HG03139 (cell line): ENCODE measurements at regions not wholly inside any gene's neighbourhood (a gene's known extent, or its start where the extent isn't known, plus 50 kb on each side); places are given as distances from the start of the nearest gene placed in this dataset.

Experiments used
- ATAC-seq: cut with Tn5 transposase; IDR thresholded peaks from one replicate; pipeline ENCODE4 v1.9.1; 2021; ENCODE audit not compliant: unreplicated experiment

GRCh38 chr9:38315085-38315595, 77.4 kb upstream of the ALDH1B1 start:
- ATAC-seq: no peak

GRCh38 chr9:38313421-38313820, 79.1 kb upstream of the ALDH1B1 start:
- ATAC-seq: no peak

DNA sequence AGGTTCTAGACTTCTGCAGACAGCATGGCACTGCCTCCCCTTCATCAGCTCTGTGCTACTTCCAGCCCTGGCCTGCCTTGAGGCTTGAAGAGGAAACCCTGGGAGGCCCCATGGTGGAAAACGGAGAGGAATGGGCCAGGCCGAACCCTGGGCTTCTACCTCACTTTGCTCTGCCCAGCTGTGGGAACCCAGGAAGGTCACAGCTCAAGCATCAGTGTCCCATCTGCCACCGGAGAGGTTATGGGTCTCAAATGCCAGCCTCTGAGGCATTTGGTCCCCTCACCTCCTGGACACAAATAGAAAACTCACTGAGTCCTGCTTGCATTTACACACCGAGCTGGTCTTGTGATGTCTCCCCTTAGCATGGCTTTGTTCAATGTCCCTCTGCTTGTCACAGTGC, 80.1 kb upstream of the ALDH1B1 start:
- no peak for ATAC-seq

- ATAC-seq: no peak
These were observed 80.9 kb upstream of the ALDH1B1 start for GRCh38 chr9:38311382-38312270.

DNA sequence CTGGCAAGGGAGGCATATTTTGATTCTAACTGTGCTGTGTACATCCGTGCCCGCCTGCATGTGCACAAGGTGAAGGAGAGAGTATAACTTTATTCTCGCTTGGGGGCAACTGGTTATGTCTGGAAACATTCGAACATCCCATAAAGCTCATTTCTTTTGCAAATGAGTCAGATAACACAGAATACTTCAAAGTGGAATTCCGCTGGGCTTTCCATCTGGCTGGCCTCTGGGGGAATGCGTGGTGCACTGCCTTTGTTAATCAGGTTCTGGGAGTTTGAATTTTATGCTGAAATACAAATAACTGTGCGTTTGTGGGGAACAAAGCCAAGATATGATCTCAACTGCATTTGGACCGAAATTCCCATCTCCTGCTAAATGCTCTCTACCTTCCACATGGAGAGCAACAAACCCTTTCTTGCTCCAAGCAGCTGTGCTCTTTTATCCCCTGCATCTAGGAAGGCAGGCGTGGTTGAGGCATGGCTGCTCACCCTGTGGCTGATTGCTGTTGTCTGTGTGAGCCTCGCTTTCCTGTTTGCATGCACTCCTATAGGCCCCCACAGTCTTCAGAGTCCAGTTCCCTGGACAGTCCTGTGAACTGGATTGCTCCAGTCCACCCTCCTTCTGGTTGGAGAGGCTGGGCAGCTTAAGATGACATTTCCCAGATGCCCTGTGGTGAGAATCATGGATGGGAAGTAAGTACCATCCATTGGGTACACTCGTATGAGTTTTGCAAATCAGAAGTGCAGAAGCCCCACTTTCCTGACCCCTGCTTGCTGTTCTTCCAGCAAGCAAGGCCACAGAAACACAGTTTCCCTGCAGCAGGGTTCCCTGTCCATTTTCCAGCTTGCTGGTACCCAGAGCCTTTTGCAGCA, 82.9 kb upstream of the ALDH1B1 start:
- no peak for ATAC-seq

- no peak for ATAC-seq
These were observed 84.4 kb upstream of the ALDH1B1 start for GRCh38 chr9:38308136-38308535.

DNA sequence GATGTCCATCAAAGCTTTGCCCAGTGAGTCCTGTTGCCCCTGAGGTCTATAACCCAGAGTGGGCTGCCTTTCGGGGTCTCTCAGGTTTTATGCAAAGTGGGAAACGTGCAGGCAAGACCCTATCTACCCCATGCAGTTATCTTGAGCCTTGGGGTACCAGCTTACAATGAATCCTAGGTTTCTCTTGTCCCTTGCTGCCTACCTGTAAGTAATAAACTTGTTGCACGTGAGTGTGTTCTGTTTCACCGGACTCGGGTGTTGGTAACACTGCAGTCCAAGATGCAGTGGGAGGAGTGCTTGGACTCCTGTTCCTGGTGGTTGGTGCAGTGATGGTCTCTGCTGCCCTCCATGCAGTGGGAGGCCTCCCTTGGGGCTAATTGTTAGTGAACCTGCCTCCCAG, 85.6 kb upstream of the ALDH1B1 start:
- no peak for ATAC-seq

- no peak for ATAC-seq
These were observed 86.9 kb upstream of the ALDH1B1 start for GRCh38 chr9:38305582-38305981.

DNA sequence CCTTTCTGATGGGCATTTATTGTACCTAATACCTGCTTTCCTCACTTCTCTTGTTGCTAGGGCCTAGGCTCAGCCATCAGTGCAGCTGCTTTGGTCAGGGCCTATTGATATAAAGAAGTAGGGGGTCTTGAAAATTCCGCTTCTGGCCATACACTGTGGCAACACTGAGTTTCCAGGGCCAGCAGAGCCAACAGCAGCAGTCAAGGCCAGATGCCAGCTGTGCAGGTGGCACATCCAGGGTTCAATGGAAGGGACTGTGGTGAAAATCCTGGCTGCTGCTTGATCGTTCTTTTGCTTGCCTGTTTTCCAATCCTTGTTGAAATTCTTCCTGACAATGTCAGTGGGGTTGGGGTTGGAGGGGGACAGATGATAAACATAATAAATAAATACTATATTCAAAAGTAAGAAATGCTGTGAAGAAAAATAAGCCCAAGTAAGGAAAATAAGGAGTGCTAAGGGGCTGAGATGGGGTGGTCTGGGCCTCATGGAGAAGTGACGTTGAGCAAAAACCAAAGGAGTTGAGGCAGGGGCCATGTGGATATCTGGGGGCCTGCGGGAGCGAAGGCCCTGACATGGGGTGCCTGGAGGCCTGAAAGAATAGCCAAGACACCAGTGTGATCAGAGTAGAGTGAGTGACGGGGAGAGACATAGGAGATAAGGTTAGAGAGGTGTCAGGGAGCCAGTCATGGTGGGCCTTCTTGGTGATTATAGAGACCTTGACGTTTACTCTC, 91.0 kb upstream of the ALDH1B1 start:
- ATAC-seq: no peak

DNA sequence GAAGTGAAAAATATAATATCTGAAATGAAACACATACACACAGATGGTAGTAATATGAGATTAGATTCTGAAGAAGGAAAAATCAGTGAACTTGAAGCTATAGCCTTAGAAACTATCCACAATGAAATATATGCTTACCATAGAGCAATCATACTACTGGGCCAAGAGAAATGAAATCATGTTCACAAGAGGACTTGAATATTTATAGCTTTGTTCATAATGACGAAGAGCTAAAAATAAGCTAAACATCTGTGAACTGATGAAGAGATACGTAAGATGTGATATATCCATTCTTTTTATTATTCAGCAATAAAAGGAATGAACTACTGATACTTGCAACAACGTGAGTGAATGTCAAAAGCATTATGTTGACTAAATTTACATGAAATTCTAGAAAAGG, 92.6 kb upstream of the ALDH1B1 start:
- no peak for ATAC-seq

DNA sequence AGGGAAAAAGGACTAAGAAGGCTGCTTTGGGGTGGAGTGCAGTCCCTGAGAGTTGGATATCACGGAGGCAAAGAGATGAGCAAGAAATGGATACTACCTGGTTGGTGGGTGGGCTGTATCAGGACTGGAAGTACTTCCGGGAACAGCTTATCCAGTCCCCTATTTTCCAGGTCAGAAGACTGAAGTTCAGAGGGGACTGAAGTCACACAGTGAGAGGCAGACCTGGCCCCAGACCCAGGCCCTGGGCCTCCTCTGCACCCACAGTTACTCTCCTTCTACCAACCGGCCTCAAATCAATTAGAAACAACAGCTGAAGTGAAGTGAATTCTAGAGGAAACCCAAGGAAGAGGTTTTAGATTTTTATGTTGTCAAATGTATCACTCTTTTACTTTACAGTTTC, 93.6 kb upstream of the ALDH1B1 start:
- ATAC-seq: no peak

DNA sequence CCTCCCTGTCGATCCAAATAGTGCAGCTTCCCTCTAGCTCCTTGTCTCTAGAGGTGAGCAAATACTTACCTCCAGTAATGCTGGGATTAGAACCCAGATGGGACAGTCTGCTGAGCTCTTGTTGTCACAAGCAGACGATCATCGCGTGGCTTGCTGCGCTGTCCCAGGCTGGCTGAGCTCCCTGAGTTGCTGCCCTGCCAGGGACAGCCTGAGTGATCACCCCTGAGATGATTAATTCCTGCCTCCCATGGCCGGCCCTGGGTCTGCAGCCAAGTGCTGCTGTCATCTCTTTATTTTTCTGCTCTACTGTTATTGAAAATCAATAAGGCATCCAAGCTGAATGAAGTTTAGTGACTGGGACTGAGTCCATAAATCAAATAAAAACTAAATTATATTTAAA, 94.0 kb upstream of the ALDH1B1 start:
- ATAC-seq: no peak

DNA sequence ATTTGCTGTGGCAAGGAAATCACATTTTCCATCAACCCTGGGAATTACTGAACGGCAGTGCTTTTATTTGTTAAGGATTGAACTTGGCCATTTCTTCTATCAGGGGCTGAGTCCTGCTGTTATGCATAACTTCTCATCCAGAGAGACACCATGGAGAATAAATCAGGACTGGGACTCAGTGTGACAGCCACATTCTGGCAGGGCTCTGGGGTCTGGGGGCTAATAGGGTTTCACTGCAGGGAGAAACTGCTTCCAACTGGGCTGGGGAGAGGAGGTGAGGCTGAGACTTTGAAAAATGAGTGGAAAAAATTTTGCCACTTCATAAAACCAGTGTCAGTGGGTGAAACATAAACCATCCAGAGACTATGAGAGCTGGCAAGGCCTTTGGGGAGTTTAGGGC, 95.7 kb upstream of the ALDH1B1 start:
- ATAC-seq: no peak

GRCh38 chr9:38295764-38296163, 96.7 kb upstream of the ALDH1B1 start:
- no peak for ATAC-seq

DNA sequence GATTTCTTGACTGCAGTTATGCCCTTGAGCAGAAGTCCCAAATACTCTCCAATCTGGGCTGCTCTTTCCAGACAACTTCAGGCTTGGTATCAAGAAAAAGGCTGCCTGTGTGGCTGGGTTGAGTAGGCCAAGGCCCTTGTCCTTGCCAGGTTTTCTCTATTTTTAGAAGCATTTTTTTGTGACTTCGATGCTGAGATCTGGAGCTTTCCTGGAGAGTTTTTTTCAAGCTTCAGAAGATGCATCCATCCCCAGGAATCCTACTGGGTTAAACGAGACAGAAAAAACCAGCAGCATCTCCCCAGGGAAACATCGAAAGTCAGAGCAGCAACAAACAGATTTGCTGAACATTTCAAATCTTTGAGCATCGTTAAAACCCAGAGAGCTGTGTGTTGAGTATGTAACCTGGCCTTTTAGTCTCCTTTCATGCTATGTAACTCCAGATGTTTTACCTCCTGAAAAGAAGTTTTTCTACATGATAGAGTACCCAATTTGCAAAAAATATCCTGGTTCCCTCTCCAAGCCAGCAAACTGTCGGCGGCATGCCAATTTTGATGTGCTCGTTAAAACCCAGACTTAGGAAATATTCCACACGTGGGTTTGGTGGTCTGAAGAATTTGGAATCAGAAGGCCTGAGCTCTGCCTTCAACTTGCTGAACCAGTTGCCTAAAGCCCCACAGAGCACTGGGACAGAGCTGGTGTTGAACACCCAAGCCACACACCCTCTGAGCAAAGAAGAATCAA, 98.1 kb upstream of the ALDH1B1 start:
- ATAC-seq: no peak

DNA sequence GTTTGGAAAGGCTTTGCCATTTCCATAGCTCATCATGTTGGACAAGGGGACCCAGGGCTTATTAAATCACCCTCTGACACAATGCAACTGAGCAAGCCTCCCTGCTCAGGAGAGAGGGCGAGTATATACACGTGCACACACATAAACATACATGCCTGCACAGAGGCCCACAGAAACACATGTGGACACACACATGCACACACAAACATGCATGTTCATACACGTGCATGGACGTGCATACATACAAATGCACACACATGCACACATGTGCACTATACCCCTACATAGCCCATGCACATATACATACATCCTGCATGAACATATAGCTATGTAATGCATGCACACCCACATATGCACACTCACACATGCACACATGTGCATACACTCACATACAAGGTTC, 99.5 kb upstream of the ALDH1B1 start:
- no peak for ATAC-seq

GRCh38 chr9:38292480-38292879, 100.0 kb upstream of the ALDH1B1 start:
- ATAC-seq: no peak

DNA sequence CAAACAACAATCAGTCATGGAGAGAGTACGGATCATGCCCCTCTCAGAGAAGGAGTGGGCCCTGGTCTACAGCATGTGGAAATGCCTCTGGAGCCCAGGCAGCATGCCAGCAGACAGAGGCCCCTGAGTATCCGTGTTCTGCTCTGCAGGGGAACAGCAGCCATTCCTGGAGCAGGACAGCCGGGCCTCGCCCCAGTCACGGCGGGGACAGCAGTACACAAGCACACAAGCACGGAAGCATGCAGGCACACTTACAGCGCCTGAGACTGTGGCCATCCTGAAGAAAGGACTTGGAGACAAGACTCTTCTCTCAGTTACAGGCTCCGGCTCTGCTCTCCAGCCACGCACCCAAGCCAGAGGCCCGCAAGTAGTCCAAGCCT, 102.6 kb upstream of the ALDH1B1 start:
- ATAC-seq: no peak

- no peak for ATAC-seq
These were observed 103.2 kb upstream of the ALDH1B1 start for GRCh38 chr9:38289236-38289865.

DNA sequence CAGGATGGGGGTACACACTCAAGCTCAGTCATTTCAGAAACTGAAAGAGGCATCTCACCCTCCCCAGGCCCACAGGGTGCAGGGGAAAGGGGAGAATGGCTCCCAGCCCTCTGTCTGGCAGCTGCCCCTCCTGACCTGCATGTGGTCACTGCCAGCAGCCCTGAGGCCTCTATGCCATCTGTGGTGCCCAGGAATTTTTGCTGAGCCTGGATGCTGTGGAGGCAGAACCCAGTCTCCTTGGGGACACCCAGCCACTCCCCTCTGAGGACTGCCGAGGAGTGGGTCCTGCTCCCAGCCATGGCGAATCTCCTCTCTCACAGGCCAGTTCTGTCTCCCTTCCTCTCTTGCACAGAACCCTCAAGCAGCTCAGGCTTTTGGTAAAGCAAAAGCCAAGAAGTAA, 104.0 kb upstream of the ALDH1B1 start:
- ATAC-seq: no peak
